ENCODE measurements at regions not wholly inside any gene's neighbourhood (a gene's known extent, or its start where the extent isn't known, plus 50 kb on each side); places are given as distances from the start of the nearest gene placed in this dataset.

- no peak for DNase-seq (ENCODE audit: low read depth in 3 of 3, low spot score in 2 of 3)
These were observed 118.5 kb downstream of the ACKR3 start for GRCh38 chr2:236688157-236688556.

GRCh38 chr2:236688563-236689392 lies 119.2 kb downstream of the ACKR3 start:
- no peak for DNase-seq (ENCODE audit: low read depth in 3 of 3, low spot score in 2 of 3)

- no peak for DNase-seq (ENCODE audit: low read depth in 3 of 3, low spot score in 2 of 3)
These were observed 119.7 kb downstream of the ACKR3 start for GRCh38 chr2:236689393-236689700.

GRCh38 chr2:236689981-236690380 lies 120.4 kb downstream of the ACKR3 start:
- DNase-seq (ENCODE audit: low read depth in 3 of 3, low spot score in 2 of 3), result no peak

- no peak for DNase-seq (ENCODE audit: low read depth in 3 of 3, low spot score in 2 of 3)
These were observed 121.1 kb downstream of the ACKR3 start for GRCh38 chr2:236690726-236691125.

- DNase-seq (ENCODE audit: low read depth in 3 of 3, low spot score in 2 of 3), result no peak
These were observed 122.2 kb downstream of the ACKR3 start for GRCh38 chr2:236691799-236692167.

- no peak for DNase-seq (ENCODE audit: low read depth in 3 of 3, low spot score in 2 of 3)
These were observed 123.3 kb downstream of the ACKR3 start for GRCh38 chr2:236692937-236693336.

GRCh38 chr2:236693531-236693930 lies 123.9 kb downstream of the ACKR3 start:
- DNase-seq (ENCODE audit: low read depth in 3 of 3, low spot score in 2 of 3), result no peak

- DNase-seq (ENCODE audit: low read depth in 3 of 3, low spot score in 2 of 3), result no peak
These were observed 124.7 kb downstream of the ACKR3 start for GRCh38 chr2:236694146-236694888.

- no peak for DNase-seq (ENCODE audit: low read depth in 3 of 3, low spot score in 2 of 3)
These were observed 127.2 kb downstream of the ACKR3 start for GRCh38 chr2:236696834-236697233.

GRCh38 chr2:236698016-236698627 lies 128.5 kb downstream of the ACKR3 start:
- DNase-seq (ENCODE audit: low read depth in 3 of 3, low spot score in 2 of 3), result no peak

- no peak for DNase-seq (ENCODE audit: low read depth in 3 of 3, low spot score in 2 of 3)
These were observed 131.1 kb downstream of the ACKR3 start for GRCh38 chr2:236700703-236701102.

- no peak for DNase-seq (ENCODE audit: low read depth in 3 of 3, low spot score in 2 of 3)
These were observed 133.2 kb downstream of the ACKR3 start for GRCh38 chr2:236702657-236703372.

GRCh38 chr2:236703373-236703709 lies 133.7 kb downstream of the ACKR3 start:
- no peak for DNase-seq (ENCODE audit: low read depth in 3 of 3, low spot score in 2 of 3)

- DNase-seq (ENCODE audit: low read depth in 3 of 3, low spot score in 2 of 3), result no peak
These were observed 134.3 kb downstream of the ACKR3 start for GRCh38 chr2:236703906-236704305.

- no peak for DNase-seq (ENCODE audit: low read depth in 3 of 3, low spot score in 2 of 3)
These were observed 135.3 kb downstream of the ACKR3 start for GRCh38 chr2:236704887-236705286.

- no peak for DNase-seq (ENCODE audit: low read depth in 3 of 3, low spot score in 2 of 3)
These were observed 135.9 kb downstream of the ACKR3 start for GRCh38 chr2:236705295-236706105.

GRCh38 chr2:236706288-236706687 lies 136.7 kb downstream of the ACKR3 start:
- no peak for DNase-seq (ENCODE audit: low read depth in 3 of 3, low spot score in 2 of 3)

- no peak for DNase-seq (ENCODE audit: low read depth in 3 of 3, low spot score in 2 of 3)
These were observed 137.2 kb downstream of the ACKR3 start for GRCh38 chr2:236706803-236707202.

GRCh38 chr2:236711440-236711839 lies 141.8 kb downstream of the ACKR3 start:
- DNase-seq (ENCODE audit: low read depth in 3 of 3, low spot score in 2 of 3), result no peak

- no peak for DNase-seq (ENCODE audit: low read depth in 3 of 3, low spot score in 2 of 3)
These were observed 142.7 kb downstream of the ACKR3 start for GRCh38 chr2:236712304-236712703.
